HG02623 (cell line): ENCODE measurements at regions not wholly inside any gene's neighbourhood (a gene's known extent, or its start where the extent isn't known, plus 50 kb on each side); places are given as distances from the start of the nearest gene placed in this dataset.
"Not testable (repeated sequence)": the region's sequence is repeated elsewhere in the genome, so short reads cannot be mapped to it uniquely, and the experiment has no call there.

Experiments used
- ATAC-seq: cut with Tn5 transposase; IDR thresholded peaks from one replicate; pipeline ENCODE4 v1.9.1; 2021; ENCODE audit warnings: moderate library complexity; ENCODE audit not compliant: unreplicated experiment

DNA sequence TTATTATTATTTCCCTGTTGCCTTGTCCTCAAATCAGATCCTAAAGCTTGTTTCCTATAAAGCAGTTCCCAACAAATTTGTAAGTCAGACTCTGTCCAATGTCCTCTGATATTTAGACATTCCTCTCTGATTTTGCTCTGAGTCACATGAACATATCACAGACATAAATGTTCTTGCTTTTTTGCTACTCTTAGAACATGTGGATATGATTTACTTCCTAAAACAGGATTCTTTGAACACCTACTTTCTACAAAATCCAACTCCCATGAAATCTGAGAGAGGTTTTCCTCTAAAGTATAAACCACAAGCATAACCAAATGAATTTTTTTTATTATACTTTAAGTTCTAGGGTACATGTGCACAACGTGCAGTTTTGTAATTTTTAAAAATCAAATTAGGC, 181.3 kb upstream of the SLC38A2 start:
- ATAC-seq = no peak

DNA sequence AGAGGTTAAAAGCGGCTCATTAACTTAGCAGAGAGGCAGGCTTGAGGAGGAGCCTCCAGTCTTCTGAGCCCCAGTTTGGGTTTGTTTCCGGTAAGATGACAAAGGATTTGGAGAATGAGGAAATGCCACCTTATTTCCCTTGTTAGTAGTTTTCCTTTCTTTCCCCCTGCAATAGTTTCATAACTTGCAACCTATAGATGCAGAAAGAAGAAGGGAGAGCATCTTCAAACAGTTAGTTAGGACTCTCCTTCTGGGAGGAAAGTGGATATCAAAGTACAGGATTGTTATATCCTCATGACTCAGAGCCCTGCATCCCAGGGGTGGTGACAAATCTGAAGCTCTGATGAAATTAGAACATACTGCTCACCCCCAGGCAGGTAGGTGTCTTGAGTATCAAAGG, 180.7 kb upstream of the SLC38A2 start:
- ATAC-seq = no peak

GRCh38 chr12:46550266-46550879, 177.8 kb upstream of the SLC38A2 start:
- no peak for ATAC-seq

- no peak for ATAC-seq
Measured at GRCh38 chr12:46549527-46550265, 177.1 kb upstream of the SLC38A2 start.

DNA sequence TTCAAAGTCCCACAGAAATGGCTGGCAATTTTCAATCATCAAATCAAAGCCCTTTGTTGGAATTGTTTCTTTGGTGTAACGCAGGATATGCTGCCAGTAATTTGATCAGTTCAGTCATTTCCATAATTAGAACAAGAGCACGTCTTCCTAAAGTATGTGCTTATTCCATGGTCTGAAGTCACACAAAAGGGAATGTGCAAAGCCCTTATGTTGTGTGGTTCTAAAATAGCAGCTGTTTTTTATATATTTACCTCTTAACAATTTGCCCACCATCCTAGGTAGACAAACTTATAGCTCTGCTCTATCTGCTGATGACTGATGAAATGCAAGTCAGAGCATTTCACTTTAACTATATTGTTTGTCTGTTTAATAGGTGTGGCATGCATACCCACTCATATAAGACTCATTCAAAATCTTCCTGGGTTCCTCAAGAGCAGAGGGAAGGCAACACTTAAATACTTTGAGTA, 176.1 kb upstream of the SLC38A2 start:
- ATAC-seq = no peak

DNA sequence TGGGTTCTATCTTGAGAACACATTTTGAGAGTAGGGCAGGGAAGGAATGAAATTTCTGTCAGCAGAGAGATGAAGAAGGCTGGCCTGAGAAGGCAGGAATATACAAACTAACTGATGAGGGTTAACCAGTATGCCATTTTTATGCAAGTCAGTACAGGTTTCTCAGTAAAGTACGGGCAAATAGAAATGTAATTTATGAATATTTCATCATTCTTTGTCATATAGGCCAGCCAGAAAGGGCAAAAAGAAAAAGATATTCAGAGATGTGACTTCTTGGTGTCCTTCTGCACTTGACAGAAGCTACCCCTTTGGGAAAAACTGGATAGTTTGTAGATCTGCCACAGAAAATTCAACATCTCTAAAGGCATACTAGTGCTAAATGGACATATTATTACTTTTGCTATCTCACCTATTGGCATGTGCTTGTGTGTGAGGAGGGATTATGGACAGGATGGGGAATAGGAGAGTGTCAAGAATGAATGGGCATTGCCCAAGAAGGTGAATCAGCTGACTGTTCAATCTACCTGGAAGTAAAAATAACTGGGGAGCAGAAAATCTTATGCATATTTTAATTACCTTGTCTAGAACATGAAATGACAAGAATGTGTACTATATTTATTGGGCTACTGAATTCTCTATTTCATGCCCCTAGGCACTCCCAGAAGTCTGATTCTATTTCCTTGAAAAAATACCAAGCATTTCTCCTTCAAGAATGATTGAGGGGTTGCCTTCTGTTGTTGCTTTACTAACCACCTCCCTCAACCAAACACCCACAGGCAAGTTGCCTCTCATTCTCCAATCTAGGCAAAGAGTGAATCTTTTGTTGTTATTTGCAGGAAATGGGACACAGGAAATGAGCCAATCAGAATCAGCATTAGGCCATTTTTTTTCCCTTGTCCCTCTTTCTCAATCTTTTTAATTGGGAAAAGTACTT, 175.1 kb upstream of the SLC38A2 start:
- no peak for ATAC-seq

DNA sequence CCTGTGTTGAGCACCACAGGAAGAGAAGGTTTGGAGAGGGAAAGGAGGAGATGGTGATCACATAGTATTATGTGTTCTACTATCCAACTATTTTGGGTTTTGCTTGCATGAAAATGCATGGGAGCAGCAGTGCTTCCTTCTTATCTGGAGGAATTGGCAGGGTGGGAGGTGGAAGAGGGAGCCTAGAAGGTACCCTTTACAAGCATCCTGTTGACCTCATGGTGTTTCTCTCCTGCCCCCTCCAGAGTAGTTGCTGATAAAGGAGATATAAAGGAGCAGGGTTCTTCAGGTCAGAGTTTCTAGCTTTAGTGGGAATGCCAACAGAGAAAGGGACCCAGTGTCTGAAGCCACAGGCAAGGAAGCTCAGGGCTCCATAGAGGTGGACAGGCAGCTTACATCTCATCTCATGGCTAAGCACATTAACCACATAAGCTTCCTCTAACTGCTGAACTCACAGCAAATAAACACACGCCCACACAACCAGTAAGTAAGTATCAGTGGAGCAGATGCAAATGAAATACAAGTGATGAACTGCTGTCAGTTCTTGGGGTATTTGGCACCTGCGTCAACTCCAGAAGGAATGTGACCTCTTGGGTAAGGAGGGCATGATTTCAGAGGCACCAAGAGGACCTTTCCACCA, 174.2 kb upstream of the SLC38A2 start:
- peak; percentile 94 for ATAC-seq

DNA sequence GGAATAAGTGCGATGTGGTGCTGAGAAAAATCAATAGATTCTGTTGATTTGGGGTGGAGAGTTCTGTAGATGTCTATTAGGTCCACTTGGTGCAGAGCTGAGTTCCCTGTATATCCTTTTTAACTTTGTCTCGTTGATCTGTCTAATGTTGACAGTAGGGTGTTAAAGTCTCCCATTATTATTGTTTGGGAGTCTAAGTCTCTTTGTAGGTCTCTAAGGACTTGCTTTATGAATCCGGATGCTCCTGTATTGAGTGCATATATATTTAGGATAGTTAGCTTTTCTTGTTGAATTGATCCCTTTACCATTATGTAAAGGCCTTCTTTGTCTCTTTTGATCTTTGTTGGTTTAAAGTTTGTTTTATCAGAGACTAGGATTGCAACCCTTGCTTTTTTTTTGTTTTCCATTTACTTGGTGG, 170.8 kb upstream of the SLC38A2 start:
- ATAC-seq = not testable (repeated sequence)

GRCh38 chr12:46538976-46539375, 166.4 kb upstream of the SLC38A2 start:
- ATAC-seq = no peak

GRCh38 chr12:46537387-46537955, 164.9 kb upstream of the SLC38A2 start:
- ATAC-seq = no peak

DNA sequence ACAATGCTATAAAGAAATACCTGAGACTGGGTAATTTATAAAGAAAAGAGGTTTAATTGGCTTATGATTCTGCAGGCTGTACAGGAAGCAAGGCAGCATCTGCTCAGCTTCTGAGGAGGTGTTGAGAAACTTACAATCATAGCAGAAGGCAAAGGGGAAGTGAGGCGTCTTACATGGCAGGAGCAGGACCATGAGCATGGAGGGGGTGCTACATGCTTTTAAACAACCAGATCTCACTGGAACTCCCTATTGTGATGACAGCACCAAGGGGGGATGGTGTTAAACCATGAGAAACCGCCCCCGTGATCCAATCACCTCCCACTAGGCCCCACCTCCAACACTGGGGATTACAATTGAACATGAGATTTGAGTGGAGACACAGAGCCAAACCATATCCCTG, 163.7 kb upstream of the SLC38A2 start:
- ATAC-seq = peak; percentile 79

DNA sequence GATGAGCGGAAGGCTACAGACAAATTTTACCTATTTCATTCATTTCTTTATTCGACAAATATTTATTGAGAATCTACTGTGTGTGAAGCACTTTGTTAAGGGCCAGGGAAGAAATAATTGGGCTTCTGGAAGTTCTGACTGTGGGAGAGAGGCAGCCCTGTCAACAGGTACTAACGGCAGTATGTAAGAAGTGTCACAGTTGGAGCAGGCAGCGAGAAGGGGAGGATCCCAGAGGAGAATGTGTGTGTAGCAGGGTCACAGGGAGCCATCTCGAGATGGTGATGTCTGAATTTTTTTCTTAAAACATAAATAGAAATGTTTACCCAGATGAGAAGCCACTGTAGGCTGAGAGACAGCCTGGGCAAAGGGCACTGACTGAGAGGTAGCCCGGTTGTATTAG, 163.3 kb upstream of the SLC38A2 start:
- no peak for ATAC-seq

- ATAC-seq = no peak
Measured at GRCh38 chr12:46535376-46535775, 162.8 kb upstream of the SLC38A2 start.

- ATAC-seq = no peak
Measured at GRCh38 chr12:46534327-46534840, 161.8 kb upstream of the SLC38A2 start.

- no peak for ATAC-seq
Measured at GRCh38 chr12:46533723-46534122, 161.2 kb upstream of the SLC38A2 start.

DNA sequence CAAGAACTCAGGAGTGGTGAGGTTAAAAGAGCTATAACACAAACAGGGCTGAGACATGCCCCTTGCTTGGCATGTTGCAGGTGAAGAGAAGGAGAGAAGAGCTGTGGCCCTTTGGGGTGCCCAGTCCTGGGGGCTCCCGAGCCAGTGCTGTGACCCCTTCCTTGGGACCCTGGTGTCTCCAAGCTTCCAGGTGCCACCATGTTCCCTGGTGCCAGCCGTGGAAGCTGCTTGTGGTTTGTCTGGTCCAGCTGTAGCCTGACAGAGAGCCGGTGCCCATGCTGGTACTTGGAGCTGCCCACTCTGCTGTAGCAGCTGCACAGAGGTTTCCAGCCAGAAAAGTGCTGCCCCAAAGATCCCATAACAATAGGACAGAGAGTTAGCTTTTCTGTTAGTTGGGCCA, 159.2 kb upstream of the SLC38A2 start:
- no peak for ATAC-seq

DNA sequence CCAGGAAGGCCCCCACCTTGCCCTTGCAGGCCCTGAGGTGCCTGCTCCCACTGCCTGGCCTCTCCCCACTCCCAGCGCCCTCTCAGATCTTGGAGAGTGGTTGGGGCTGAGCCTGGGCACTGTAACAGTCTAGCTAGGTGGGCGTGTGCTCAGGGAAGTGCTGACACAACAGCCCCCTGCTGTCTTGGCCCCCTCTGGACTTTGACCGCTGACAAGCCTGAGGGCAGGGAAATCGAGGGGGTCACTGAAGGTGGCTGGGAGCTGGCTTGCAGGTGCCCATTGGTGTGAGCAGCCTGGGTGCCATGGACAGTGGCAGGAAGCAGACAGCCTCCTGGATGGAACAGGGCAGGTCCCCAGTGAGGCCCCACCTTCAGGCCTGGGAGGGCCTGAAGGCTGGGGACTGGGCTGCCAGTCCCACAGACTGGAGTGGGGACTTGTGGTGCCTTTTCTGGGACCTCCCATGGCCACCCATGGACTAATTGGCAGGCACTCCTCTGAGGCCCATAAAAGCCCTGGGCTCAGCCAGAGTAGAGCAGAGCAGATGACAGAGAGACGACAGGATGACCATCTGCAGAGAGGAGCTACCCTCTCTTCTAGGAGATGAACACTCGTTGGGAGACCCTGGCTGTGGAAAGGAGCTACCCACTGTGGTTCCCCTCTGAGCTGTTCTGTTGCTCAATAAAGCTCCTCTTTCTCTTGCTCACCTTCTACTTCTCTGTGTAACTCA, 158.6 kb upstream of the SLC38A2 start:
- no peak for ATAC-seq

GRCh38 chr12:46530373-46531056, 157.9 kb upstream of the SLC38A2 start:
- ATAC-seq = no peak

- no peak for ATAC-seq
Measured at GRCh38 chr12:46526233-46526632, 153.7 kb upstream of the SLC38A2 start.
